Caco-2 (cell line): ENCODE measurements at regions not wholly inside any gene's neighbourhood (a gene's known extent, or its start where the extent isn't known, plus 50 kb on each side); places are given as distances from the start of the nearest gene placed in this dataset.

Experiments
- BruUV-seq: library from RNA; stranded (reverse); fragments of 400-500 nt; replicated peaks from 2 replicates; lab custom pipeline; 2021; lab: Mats Ljungman, UMichigan
- CTCF ChIA-PET: fragments of 300-600 bp; sonication (Branson Sonifier 250); formaldehyde crosslinking; loops from one replicate; lab custom pipeline; 2022; ENCODE audit warnings: antibody characterized with exemption; lab: Charles Lee
- POLR2A ChIA-PET: fragments of 300-600 bp; sonication (Branson Sonifier 250); formaldehyde crosslinking; loops from one replicate; lab custom pipeline; 2022; ENCODE audit warnings: antibody characterized with exemption; lab: Charles Lee
- DNase-seq, 2 experiments: peaks; one replicate each; pipeline versions ENCODE4 v3.0.0 to v3.0.0-alpha.2; 2020 to 2022
- H3K27me3 ChIP-seq: replicated peaks from 2 replicates; pipeline ENCODE4 v1.6.0; 2011; ENCODE audit warnings: low read length; ENCODE audit not compliant: control insufficient read depth, insufficient read depth
- H3K36me3 ChIP-seq: 2 replicates; pipeline ENCODE4 v1.5.1; 2011; ENCODE audit warnings: low read length; ENCODE audit not compliant: control insufficient read depth, insufficient read depth
- H3K4me1 ChIP-seq: fragments of 250-450 bp; sonication (Bioruptor Pico); 2 replicates; pipeline ENCODE4 v1.5.1; 2020; ENCODE audit warnings: mild to moderate bottlenecking
- H3K4me3 ChIP-seq: 2 replicates; pipeline ENCODE4 v1.5.1; 2011; ENCODE audit warnings: low read depth, mild to moderate bottlenecking, control low read depth, low read length
- H3K9me3 ChIP-seq: fragments of 250-450 bp; sonication (Bioruptor Pico); 2 replicates; pipeline ENCODE4 v1.5.1; 2020; ENCODE audit warnings: mild to moderate bottlenecking, moderate library complexity
- H3K27ac Mint-ChIP-seq: one replicate; pipeline ENCODE4 v1.8.0; 2022; ENCODE audit warnings: mixed read lengths; ENCODE audit not compliant: unreplicated experiment
- H3K27me3 Mint-ChIP-seq: one replicate; pipeline ENCODE4 v1.8.0; 2022; ENCODE audit warnings: mixed read lengths; ENCODE audit not compliant: insufficient read depth, unreplicated experiment
- H3K36me3 Mint-ChIP-seq: one replicate; pipeline ENCODE4 v1.8.0; 2022; ENCODE audit warnings: mild to moderate bottlenecking, mixed read lengths; ENCODE audit not compliant: insufficient read depth, unreplicated experiment
- H3K4me1 Mint-ChIP-seq: one replicate; pipeline ENCODE4 v1.8.0; 2022; ENCODE audit warnings: low read depth, mixed read lengths; ENCODE audit not compliant: unreplicated experiment
- H3K4me3 Mint-ChIP-seq: one replicate; pipeline ENCODE4 v1.8.0; 2022; ENCODE audit warnings: mild to moderate bottlenecking, moderate library complexity, mixed read lengths; ENCODE audit not compliant: unreplicated experiment
- H3K9me3 Mint-ChIP-seq: one replicate; pipeline ENCODE4 v1.8.0; 2022; ENCODE audit warnings: mixed read lengths; ENCODE audit not compliant: unreplicated experiment
- CTCF ChIP-seq, 2 experiments: fragments of 200-600 bp in 1 of 2; IDR thresholded peaks; 1 replicate in 1 of 2; 2 replicates in 1 of 2; pipeline versions ENCODE4 v1.5.1 to v1.8.0; 2011 to 2022; ENCODE audit warnings: antibody characterized with exemption in 1 of 2, control low read depth in 1 of 2, inconsistent platforms in 1 of 2, low read depth in 1 of 2, low read length in 1 of 2, mild to moderate bottlenecking in 1 of 2, moderate library complexity in 1 of 2; ENCODE audit not compliant: insufficient read depth in 1 of 2, severe bottlenecking in 1 of 2, unreplicated experiment in 1 of 2
- intact Hi-C: fragments of 100-400 bp; cut with micrococcal nuclease; formaldehyde crosslinking; loops from one replicate; pipeline ENCODE4 v1.10.0; 2022; ENCODE audit not compliant: unreplicated experiment

GRCh38 chr16:51543971-51544370 lies 392.9 kb upstream of the SALL1 start:
- no peak for DNase-seq
- BruUV-seq = no TSS peak
- no peaks in the 10 kb centered on the region for H3K36me3 Mint-ChIP-seq
- no peak overlapping the region for H3K27ac Mint-ChIP-seq
- ChIA-PET POLR2A (no interaction called here), CTCF (no interaction called here)
- intact Hi-C loops = no loop called here
- Histone ChIP-seq H3K9me3 (no peaks in the 10 kb centered on the region), H3K36me3 (no peaks in the 10 kb centered on the region), H3K4me3 (no peak overlapping the region), H3K4me1 (no peaks in the 10 kb centered on the region), H3K27me3 (no peaks in the 10 kb centered on the region)
- H3K9me3 Mint-ChIP-seq = no peaks in the 10 kb centered on the region
- H3K4me3 Mint-ChIP-seq = no peak overlapping the region
- no peak for TF ChIP-seq CTCF (IDR thresholded peaks at IDR 0.05; ENCODE audit: insufficient read depth in 1 of 2, low read depth in 1 of 2, low read length in 1 of 2, severe bottlenecking in 1 of 2, unreplicated experiment in 1 of 2)
- H3K4me1 Mint-ChIP-seq = no peaks in the 10 kb centered on the region
- H3K27me3 Mint-ChIP-seq = peaks cover 9% of the 10 kb centered on the region

GRCh38 chr16:51542981-51543815 lies 392.1 kb upstream of the SALL1 start:
- H3K4me1 Mint-ChIP-seq = no peaks in the 10 kb centered on the region
- H3K36me3 ChIP-seq = no peaks in the 10 kb centered on the region
- DNase-seq = no peak
- no peaks in the 10 kb centered on the region for H3K4me1 ChIP-seq
- no TSS peak for BruUV-seq
- peaks cover 9% of the 10 kb centered on the region for H3K27me3 Mint-ChIP-seq
- intact Hi-C loops = no loop called here
- TF ChIP-seq CTCF (IDR thresholded peaks at IDR 0.05; ENCODE audit: insufficient read depth in 1 of 2, low read depth in 1 of 2, low read length in 1 of 2, severe bottlenecking in 1 of 2, unreplicated experiment in 1 of 2) = no peak
- POLR2A ChIA-PET = no interaction called here
- H3K9me3 Mint-ChIP-seq = no peaks in the 10 kb centered on the region
- no peaks in the 10 kb centered on the region for H3K27me3 ChIP-seq
- no peaks in the 10 kb centered on the region for H3K36me3 Mint-ChIP-seq
- no peak overlapping the region for H3K27ac Mint-ChIP-seq
- H3K9me3 ChIP-seq = no peaks in the 10 kb centered on the region
- H3K4me3 ChIP-seq = no peak overlapping the region
- no peak overlapping the region for H3K4me3 Mint-ChIP-seq
- CTCF ChIA-PET = no interaction called here

- POLR2A ChIA-PET = no interaction called here
- intact Hi-C loops = no loop called here
- no peak overlapping the region for H3K4me3 ChIP-seq
- H3K36me3 ChIP-seq = no peaks in the 10 kb centered on the region
- no peaks in the 10 kb centered on the region for H3K9me3 ChIP-seq
- TF ChIP-seq CTCF (IDR thresholded peaks at IDR 0.05; ENCODE audit: insufficient read depth in 1 of 2, low read depth in 1 of 2, low read length in 1 of 2, severe bottlenecking in 1 of 2, unreplicated experiment in 1 of 2) = no peak
- no peak for DNase-seq
- CTCF ChIA-PET = no interaction called here
- peaks cover 9% of the 10 kb centered on the region for H3K27me3 Mint-ChIP-seq
- H3K4me1 Mint-ChIP-seq = no peaks in the 10 kb centered on the region
- no peaks in the 10 kb centered on the region for H3K4me1 ChIP-seq
- H3K27ac Mint-ChIP-seq = no peak overlapping the region
- no peaks in the 10 kb centered on the region for H3K27me3 ChIP-seq
- no TSS peak for BruUV-seq
- H3K4me3 Mint-ChIP-seq = no peak overlapping the region
- no peaks in the 10 kb centered on the region for H3K36me3 Mint-ChIP-seq
- H3K9me3 Mint-ChIP-seq = no peaks in the 10 kb centered on the region
These were observed 389.2 kb upstream of the SALL1 start for GRCh38 chr16:51540259-51540658.
